Left forelimb (tissue), 1 donor: ENCODE measurements at regions not wholly inside any gene's neighbourhood (a gene's known extent, or its start where the extent isn't known, plus 50 kb on each side); places are given as distances from the start of the nearest gene placed in this dataset.

Experiments
- DNase-seq: peaks from one replicate; pipeline ENCODE4 v3.0.0-alpha.2; 2018; ENCODE audit warnings: low spot score

- DNase-seq = no peak
These were observed 130.5 kb upstream of the MCTP2 start for GRCh38 chr15:94100863-94101262.

DNA sequence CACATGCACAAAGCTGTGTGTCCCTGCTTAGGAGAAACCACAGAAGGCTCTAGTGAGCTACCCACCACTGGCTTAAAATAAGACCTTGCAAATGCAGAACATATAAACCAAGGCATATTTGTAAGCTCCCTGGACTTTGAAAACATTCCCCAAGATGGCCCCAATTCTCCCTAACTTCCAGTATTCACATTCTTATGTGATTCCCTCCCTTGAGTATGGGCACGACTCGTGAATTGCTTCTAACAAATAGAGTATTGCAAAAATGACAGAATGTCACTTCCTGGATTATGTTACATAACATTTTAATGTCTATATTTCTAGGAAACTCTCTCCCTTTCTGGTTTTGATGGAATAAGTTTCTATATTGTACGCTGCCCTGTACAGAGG is 131.8 kb upstream of the MCTP2 start:
- DNase-seq = no peak

DNA sequence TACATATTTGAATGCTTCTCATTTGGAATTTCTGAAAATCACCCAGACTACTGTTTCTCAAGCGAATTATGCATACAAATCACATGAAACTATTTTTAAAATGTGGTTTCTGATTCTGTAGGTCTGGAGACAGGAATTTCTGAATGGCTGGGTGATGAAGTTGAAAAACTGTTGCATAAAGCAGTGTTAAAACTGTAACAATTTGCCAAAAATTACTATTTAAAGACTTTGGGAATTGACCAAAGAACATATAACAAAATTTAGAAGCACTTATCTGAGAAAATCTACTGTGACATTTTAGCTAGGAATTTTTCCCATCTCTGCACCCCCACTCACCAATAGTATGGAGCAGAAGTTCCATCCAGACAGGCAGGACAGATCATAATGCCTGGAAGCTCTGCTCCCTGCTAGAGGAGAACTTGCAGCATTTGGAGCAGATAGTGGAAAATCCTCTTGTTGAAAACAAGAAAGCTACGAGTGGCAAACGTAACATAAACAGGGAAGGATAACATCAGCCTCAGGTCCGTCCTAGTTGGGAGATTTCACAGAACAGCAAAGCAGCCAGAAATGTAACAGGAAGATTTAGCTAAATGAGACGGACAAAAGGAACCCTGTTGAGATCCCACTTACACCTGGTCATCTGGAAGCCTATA is 132.3 kb upstream of the MCTP2 start:
- DNase-seq = no peak

GRCh38 chr15:94097552-94097951 is 133.8 kb upstream of the MCTP2 start:
- DNase-seq = no peak

DNA sequence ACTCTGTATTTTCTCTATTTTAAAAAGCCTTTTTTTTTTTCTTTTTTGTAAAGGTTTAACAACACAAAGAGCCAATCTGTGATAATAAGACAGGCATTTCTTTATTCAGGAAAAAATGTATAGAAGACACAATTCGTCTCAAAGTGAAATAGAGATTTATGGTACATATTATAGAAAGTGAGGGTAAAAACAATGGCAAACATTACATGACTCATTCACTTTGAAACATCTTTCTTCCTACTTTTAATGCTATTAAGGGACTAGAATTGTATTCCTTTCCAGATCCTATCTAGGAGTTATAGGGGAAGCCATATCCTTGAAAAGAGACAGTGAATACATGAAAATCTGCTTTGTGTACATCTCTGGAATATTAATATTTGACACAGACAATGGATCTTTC is 137.1 kb upstream of the MCTP2 start:
- DNase-seq = no peak

- DNase-seq = no peak
These were observed 145.0 kb upstream of the MCTP2 start for GRCh38 chr15:94086341-94086740.

DNA sequence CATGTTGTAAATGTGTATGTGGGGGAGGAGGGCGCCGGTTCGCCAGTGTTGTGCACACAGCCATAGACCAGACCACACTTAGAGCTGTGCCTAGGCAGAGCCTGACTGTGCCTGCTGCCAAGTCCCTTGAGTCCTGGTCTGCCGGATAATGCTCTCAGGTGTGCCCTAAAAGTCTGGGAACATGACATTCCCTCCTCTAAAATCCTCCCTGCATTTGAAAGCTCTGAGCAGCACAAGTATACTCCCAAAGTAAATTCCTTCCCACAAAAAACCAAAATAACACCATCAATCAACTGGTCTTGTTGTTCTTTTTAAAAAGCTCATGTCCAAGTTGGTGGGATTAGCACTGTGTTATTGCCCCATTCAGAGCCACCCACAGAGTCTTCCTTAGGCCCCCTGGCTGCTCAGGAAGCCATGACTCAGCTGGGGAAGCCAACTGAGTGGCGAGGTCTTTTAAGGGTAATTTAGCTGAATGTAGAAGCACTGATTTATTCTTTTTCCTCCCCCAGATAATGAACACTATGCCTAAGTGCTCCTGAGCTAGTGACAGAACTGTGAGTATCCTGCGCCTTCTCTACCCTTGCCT is 147.8 kb upstream of the MCTP2 start:
- DNase-seq = no peak

GRCh38 chr15:94081829-94082228 is 149.5 kb upstream of the MCTP2 start:
- DNase-seq = no peak

- DNase-seq = no peak
These were observed 150.3 kb upstream of the MCTP2 start for GRCh38 chr15:94080989-94081605.

DNA sequence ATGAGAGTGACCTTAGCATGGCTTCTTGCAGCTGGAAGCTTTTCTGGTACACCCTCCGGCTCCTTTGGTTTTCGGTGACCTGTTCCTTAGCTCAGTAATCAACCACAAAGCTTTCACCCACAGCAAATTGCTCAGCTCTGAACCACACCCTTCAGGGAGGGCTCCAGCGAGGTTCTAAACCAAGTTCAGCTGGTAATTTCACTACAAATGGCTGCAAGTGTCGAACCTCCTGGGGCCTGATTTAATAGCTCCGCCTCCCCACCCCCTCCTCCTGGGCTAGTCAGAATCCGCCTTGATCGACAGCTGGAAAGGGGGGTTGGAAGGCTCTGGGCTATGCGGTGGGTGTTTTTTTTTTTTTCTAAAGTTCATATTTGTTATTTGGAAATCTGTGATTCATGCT is 150.9 kb upstream of the MCTP2 start:
- no peak for DNase-seq

DNA sequence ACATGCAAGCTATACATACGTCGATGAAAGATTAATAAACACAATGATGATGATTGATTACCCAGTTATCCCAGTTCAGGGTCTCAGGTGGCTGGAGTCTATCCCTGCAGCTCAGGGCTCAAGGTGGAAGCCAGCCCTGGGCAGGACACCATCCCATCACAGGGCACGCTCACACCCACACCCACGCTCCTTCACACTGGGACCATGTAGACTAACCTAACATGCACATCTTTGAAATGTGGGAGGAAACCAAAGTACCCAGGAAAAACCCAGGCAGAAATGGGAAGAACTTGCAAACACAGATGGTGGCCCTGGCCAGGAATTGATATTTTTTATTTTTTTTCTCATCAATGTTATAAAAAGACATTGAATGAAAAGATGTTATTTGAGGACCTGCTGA is 151.4 kb upstream of the MCTP2 start:
- no peak for DNase-seq

DNA sequence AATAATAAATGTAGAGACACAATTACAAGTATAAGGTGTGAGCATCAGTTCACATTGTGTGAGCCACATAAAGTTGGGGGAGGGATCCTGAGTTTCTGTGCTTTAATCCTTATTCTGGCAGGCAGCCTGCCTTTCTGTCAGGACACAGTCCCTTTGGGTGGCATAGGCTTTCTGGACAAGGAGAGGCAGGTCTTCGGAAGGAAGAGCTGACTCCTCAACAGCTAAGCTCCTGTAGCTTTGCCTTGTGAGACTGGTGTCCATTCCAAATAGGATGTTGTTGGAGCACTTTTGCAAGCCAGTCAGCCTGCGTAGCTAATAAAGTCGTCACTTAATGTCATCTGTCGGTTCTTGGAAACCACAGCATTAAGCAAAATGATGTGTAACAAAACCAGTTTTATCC is 151.9 kb upstream of the MCTP2 start:
- no peak for DNase-seq

DNA sequence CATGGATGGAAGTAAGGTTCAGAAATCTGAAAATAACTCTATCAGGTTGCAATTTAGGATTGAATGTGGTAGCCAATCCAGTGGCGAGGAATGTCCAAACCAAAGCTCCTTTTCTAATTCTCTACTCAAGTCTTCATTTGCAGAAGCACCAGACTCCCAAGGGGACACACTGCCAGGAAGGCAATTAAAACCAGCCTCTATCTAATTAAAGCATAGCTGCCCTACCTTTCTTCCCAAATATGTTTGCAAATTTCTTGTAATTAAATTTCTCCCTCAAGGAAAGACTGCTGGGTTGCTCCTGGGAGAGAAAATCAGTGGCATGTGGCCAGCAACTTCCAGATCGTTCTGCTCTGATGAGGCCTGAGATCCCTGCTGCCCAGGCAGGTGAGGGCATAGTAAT is 153.4 kb upstream of the MCTP2 start:
- no peak for DNase-seq

DNA sequence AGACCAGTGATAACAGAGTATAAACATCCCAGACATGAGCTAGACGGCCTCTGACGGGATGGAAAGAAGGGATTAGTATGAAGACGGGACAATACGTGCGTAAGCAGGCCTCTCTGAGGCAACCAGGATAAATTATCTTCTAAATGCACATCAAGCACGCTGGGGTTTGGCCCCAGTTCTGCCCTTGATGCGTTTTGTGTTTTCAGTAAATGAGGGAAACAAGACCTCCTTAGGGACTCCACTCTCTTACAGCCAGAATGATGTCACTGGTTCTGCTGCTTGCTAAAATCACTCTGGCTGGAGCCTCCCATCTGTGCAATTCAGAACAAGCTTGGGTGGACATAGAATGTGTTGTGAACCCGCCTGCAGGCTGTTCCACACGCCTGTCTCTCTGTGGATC is 156.0 kb upstream of the MCTP2 start:
- peak; percentile 79 for DNase-seq

- peak; percentile 69 for DNase-seq
These were observed 160.7 kb upstream of the MCTP2 start for GRCh38 chr15:94070356-94071295.

DNA sequence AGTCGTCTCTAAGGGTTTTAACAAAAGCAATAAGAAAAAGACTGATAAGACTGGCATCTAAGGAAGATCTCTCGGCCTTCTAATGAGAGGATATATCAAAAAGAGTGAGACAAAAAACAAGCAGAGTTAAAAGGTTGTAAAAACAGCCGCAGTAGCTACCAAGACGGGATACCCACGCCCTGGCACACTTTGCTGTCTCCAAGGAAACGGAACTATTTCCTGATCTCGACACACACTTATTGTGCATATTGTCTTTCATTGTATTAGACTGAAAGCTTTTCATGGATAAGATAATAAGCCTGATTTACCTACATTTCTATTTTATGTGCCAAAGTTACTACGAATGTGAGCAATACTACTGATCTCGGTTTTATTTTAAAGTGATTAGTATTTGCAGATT is 161.5 kb upstream of the MCTP2 start:
- no peak for DNase-seq

DNA sequence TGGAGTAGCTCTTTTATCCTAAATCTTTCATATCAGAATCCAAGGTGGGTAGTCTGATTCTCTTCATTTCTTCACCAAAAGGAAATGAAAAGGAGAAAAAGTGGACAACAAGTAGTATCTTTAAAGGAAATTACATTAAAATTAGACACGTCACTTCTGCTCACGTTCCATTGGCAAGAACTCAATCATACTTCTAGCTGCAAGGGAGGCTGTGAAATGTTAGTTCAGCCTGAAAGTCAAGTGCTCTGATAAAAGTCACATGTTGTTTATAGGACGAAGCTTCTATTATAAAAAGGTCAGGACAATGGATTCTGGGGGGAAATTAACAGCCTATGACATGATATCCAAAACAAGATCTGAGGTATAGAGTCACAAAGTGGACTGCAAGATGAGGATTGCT is 164.6 kb upstream of the MCTP2 start:
- no peak for DNase-seq

DNA sequence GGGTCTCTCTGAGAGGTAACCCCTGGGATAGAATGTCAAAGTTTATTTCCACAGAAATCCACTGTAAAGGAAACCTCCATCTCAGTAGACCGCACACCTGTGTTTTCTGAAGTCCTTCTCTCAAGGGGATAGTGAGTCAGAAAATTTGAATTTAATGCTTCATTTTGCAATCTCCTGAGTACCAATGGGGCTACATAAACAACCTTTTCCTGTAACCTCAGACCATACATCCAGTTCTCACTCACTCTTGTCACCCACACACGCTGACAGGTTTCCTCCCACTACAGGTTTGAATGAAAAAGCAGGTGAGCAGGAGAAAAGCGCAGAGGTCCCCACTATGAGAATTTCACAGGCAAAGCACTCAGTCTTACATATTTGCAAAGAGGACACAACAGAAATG is 165.3 kb upstream of the MCTP2 start:
- no peak for DNase-seq

GRCh38 chr15:94064676-94065313 is 166.6 kb upstream of the MCTP2 start:
- DNase-seq = no peak

GRCh38 chr15:94061041-94061440 is 170.3 kb upstream of the MCTP2 start:
- DNase-seq = no peak

- no peak for DNase-seq
These were observed 172.3 kb upstream of the MCTP2 start for GRCh38 chr15:94059013-94059587.

DNA sequence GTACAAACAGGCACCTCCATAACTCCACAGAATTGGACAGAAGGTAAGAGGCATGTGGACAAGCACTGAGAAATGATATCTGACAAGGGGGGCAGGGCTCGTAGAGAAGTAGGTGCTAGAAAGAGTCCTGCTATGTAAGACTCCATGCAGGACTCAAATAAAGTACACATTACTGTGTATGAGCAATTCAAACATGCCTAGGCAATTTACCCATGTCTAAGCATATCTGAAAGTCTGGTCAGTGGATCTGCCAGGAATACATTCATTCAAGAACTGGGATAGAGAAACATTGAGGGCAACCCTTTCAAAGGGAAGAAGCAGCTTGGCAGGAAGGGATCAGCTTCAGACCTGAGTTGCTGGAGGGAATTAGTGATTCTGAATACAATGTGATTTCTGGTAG is 174.1 kb upstream of the MCTP2 start:
- DNase-seq = no peak
